HEK293 (cell line): ENCODE measurements at regions not wholly inside any gene's neighbourhood (a gene's known extent, or its start where the extent isn't known, plus 50 kb on each side); places are given as distances from the start of the nearest gene placed in this dataset.

Experiments
- BCL11A ChIP-seq: fragments of 450-650 bp; formaldehyde crosslinking; IDR thresholded peaks from 2 replicates; pipeline ENCODE4 v1.5.1; 2016; ENCODE audit warnings: low read depth, missing biosample characterization, missing genetic modification characterization
- CTCF ChIP-seq: fragments of 450-650 bp; formaldehyde crosslinking; IDR thresholded peaks from 2 replicates; pipeline ENCODE4 v1.5.1; 2016; ENCODE audit warnings: missing biosample characterization, missing genetic modification characterization
- IKZF3 ChIP-seq: fragments of 450-650 bp; IDR thresholded peaks from 2 replicates; pipeline ENCODE4 v1.5.0; 2018; ENCODE audit warnings: missing biosample characterization, mild to moderate bottlenecking, missing genetic modification characterization, moderate library complexity
- KLF1 ChIP-seq: fragments of 450-650 bp; formaldehyde crosslinking; IDR thresholded peaks from 2 replicates; pipeline ENCODE4 v1.5.1; 2016; ENCODE audit warnings: missing biosample characterization, missing genetic modification characterization
- PRDM2 ChIP-seq: fragments of 450-650 bp; formaldehyde crosslinking; IDR thresholded peaks from 2 replicates; pipeline ENCODE4 v1.5.1; 2016; ENCODE audit warnings: missing biosample characterization, missing genetic modification characterization, borderline replicate concordance
- REPIN1 ChIP-seq: fragments of 450-650 bp; formaldehyde crosslinking; IDR thresholded peaks from 2 replicates; pipeline ENCODE4 v1.5.1; 2017; ENCODE audit warnings: missing biosample characterization, missing genetic modification characterization, low read depth
- ZEB2 ChIP-seq: fragments of 450-650 bp; formaldehyde crosslinking; IDR thresholded peaks from 2 replicates; pipeline ENCODE4 v1.5.1; 2016; ENCODE audit warnings: missing biosample characterization, missing genetic modification characterization
- ZNF169 ChIP-seq: fragments of 450-650 bp; formaldehyde crosslinking; IDR thresholded peaks from 2 replicates; pipeline ENCODE4 v1.5.1; 2016; ENCODE audit warnings: missing biosample characterization, missing genetic modification characterization
- ZNF747 ChIP-seq: fragments of 450-650 bp; formaldehyde crosslinking; IDR thresholded peaks from 2 replicates; pipeline ENCODE4 v1.5.1; 2016; ENCODE audit warnings: missing biosample characterization, missing genetic modification characterization
- ZNF776 ChIP-seq: fragments of 450-650 bp; formaldehyde crosslinking; IDR thresholded peaks from 2 replicates; pipeline ENCODE4 v1.5.0; 2017; ENCODE audit warnings: missing biosample characterization, missing genetic modification characterization, borderline replicate concordance
- TF ChIP-seq, protein P1 (sequence below): fragments of 450-650 bp; IDR thresholded peaks from 2 replicates; pipeline ENCODE4 v1.5.1; 2018; ENCODE audit warnings: missing biosample characterization, missing genetic modification characterization

DNA sequence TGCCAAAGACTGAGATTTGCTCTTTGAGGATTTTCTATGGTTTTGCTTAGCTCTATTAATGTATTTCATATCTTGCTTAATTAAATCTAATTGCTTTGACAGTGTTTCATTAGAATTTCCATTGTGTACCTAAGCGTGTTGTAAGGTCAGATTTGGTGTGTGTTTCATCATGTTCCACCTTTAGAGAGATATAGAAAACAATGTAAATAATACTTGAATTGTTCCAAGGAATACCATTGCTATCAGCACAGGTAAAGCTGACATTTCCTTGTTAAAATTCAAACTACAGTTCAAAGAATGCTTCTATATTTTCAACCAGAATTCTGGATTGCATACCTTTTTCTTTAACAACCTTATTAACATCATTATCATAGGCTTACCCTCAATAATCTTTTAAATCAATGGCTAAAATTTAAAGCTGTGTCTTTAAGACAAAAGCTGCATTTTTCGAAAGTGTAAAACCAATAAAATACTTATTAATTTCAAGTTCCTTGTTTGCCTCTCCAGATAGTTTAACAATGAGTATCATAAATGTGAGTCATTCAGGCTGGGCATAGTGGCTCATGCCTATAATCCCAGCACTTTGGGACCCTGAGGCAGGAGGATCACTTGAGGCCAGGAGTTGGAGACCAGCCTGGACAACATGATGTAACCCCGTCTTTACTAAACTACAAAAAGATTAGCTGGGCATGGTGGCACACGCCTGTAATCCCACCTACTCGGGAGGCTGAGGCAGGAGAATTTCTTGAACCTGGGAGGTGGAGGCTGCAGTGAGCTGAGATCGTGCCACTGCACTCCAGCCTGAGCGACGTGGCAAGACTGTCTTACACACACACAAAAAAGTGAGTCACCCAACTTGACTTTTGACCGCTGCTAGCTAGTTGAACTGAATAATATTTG is 188.0 kb upstream of the PKDCC start:
- TF ChIP-seq BCL11A (tag by site-specific recombination) (no peak), IKZF3 (tag by site-specific recombination) (no peak), REPIN1 (tag by site-specific recombination) (no peak), ZNF747 (tag by site-specific recombination) (no peak), CTCF (no peak), ZNF169 (tag by site-specific recombination) (no peak), PRDM2 (no peak), ZNF776 (tag by site-specific recombination) (no peak), ZEB2 (tag by site-specific recombination) (no peak), KLF1 (tag by site-specific recombination) (no peak)
- TF ChIP-seq, protein P1, sequence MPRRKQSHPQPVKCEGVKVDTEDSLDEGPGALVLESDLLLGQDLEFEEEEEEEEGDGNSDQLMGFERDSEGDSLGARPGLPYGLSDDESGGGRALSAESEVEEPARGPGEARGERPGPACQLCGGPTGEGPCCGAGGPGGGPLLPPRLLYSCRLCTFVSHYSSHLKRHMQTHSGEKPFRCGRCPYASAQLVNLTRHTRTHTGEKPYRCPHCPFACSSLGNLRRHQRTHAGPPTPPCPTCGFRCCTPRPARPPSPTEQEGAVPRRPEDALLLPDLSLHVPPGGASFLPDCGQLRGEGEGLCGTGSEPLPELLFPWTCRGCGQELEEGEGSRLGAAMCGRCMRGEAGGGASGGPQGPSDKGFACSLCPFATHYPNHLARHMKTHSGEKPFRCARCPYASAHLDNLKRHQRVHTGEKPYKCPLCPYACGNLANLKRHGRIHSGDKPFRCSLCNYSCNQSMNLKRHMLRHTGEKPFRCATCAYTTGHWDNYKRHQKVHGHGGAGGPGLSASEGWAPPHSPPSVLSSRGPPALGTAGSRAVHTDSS (tag by site-specific recombination) = no peak
